ENCODE measurements at regions not wholly inside any gene's neighbourhood (a gene's known extent, or its start where the extent isn't known, plus 50 kb on each side); places are given as distances from the start of the nearest gene placed in this dataset.

DNA sequence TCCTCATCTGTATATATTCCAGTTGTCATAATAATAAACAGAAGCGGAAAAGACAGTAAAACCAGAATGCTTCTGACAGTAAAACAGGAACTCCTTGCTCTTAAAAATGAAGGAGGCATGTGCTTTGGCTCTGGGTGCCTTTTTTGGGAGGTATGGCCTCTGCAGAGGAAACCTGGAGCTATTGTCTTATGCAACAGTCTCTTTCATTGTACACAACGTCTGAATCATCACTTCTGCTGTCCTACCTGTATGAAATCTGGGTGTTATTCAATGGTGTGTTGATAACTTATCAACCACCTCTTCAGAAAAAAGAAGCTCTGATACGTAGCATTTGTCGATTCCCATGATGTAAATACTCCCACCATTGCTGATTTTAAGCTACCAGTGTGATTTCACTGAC lies 64.8 kb downstream of the CDCA7 start:
- FAIRE-seq: no peak

GRCh38 chr2:173424886-173425285 lies 70.2 kb downstream of the CDCA7 start:
- FAIRE-seq: no peak

DNA sequence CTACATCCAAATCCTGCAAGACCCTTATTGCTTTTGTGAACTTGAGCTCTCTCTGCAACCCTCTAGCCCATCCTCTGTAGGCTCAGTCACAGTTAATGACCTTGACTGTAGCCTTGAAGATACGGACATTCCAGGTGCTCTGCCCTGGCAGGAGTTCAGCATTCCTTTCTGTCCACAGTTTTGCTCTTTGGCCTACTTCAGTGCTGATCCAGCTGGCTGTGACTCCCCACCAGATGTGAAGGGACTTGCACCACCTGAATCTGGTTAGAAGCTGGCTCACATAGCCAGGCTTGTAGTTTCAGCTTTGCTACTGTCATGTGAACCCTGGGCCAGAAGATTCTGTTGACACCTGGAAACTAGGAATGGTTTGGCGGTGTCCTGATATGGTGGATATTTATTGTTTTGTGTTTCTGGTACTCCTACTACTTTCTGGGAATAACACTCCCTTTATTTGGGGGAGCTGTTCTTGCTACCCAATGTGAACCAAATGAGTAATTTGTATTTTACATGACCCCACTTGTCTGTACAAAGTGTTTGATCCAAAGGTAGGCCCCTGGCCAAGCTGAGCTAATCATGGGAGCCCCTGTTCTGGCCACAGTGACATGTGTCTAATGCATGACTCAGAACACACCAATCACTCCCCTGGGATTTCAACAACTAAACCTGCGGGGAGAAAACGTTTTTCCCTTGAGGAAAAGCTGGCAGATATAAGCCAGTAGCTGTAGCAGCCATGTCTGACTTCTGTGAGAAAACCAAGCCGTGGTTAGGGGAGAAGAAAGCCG lies 73.4 kb downstream of the CDCA7 start:
- no peak for FAIRE-seq

GRCh38 chr2:173431191-173431590 lies 76.5 kb downstream of the CDCA7 start:
- FAIRE-seq: no peak

DNA sequence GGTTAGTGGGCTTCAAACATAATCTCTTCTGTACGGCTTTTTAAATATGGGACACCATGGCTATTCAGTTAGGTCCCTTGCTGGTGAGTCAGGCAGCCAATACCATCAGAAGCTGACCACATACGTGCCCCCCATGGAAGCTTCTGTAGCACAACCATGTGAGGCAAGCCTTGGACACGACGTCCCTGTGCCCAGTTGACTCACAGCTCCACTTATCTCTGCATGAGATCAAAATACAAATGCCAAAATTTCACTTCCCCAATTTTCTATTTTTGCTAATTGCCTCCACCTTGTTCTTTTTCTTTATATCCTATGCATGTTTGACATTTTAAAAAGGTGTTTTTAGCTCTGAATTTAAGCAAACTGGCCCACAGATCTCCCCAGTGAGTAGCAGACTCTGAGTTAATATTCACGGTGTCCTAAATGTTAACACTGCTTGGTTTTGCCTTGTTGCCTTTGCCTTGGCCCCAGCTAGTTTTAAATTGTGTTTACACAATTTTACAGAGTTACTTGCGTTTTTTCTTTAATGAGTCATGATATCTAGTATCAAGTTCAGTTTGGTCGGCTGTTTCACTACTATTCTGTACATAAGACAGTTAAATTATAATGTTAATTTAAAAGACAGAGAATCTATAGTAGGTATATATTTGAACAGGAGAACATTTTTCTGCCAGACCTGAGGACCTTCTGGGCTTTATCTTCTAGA lies 77.5 kb downstream of the CDCA7 start:
- FAIRE-seq: no peak

DNA sequence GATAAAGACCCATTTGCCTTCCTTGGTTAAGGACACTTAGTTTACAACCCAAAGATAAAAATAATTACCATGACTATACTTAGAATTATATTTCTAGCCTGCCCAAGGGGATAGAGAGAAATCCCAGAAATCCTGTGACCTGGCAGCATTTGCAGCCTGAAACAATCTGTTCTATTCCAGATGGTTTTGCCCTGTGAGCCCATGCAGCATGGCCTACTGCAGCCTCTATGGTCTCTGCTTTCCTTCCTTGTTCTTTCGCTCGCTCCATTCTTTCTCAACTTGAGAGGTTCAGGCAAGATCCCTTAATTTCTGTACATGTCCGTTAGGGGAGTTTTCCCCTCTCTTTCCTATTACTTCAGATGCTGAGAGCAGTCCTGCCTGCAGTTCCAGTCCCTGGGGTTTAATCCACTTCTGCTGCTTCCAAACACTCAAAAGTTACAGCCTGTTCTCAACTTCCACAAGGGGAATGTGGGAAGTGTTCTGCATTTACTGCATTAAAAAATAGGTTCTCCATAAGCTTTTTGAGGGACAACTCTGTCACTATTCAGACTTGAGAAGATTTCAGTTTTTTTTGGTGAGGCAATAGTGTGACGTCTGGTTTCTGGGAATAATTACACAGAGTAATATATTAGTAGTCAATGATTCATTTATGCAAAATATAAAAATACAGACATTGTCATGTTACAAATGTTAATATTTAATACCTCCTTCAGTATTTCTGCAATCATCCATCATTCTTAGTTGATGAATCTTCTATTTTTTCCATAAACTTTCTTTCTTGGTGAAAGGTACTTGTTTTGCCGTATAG lies 80.3 kb downstream of the CDCA7 start:
- FAIRE-seq: no peak

GRCh38 chr2:173435574-173435973 lies 80.9 kb downstream of the CDCA7 start:
- FAIRE-seq: no peak

- no peak for FAIRE-seq
Observed at GRCh38 chr2:173436088-173436487, 81.4 kb downstream of the CDCA7 start.

- no peak for FAIRE-seq
Observed at GRCh38 chr2:173441222-173441621, 86.5 kb downstream of the CDCA7 start.

- FAIRE-seq: no peak
Observed at GRCh38 chr2:173442542-173442941, 87.9 kb downstream of the CDCA7 start.

DNA sequence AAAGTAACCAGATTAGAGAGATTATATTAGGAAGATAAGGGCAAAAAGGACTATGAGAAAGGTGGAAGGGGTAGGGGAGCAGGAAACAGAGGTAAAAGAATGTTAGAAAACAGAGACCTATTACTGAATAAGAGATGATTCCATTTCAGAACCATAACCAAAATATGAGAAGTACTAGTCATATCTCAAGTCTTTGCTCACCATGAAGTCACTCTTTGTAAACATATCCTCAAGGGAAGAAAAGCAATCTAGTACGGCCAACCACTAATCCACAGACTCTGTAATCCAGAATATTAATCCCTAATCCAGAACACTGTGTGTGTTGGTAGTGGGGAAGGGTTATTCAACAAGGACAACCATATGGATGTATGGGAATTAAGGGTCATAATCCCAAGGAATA lies 92.0 kb downstream of the CDCA7 start:
- FAIRE-seq: no peak

GRCh38 chr2:173448938-173449471 lies 94.3 kb downstream of the CDCA7 start:
- FAIRE-seq: no peak

GRCh38 chr2:173451118-173451517 lies 96.4 kb downstream of the CDCA7 start:
- FAIRE-seq: no peak

DNA sequence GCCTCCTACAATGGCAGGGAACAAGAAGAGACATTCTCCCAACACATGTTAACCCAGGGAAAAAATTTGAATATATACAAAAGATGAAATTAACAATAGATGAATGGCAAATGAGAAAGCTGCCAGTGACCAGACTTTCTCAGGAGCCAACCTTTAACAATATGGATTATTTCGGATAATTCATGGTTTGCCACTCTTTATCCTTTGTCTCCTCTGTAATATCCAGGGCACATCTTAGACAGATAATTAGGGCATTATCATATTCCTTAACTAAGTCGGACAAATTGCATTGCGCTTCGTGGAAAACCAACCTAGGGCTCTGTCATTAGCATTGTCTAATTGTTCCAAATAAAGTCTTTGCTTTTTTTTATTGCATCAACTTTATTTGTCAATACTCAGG lies 97.3 kb downstream of the CDCA7 start:
- no peak for FAIRE-seq

GRCh38 chr2:173452416-173452815 lies 97.7 kb downstream of the CDCA7 start:
- FAIRE-seq: no peak

DNA sequence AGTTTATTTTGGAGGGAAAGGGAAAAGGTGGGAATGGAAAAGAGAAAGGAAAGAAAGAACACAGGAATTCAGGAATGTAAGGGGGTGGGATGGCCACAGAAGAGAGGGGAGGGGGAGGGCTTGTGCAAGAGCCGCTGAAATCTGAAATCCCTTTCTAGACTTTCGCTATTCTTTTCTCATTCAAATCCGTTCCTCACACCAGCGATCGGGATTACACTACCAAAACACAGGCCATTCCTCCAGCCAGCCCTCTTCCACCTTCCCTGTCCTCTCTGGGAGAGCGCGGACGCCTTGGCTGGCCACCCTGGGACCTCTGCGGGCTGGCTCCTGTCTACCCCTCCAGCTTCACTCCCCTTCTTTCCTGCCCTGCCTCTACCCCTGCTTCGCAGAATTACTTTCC lies 102.3 kb downstream of the CDCA7 start:
- FAIRE-seq: no peak

- FAIRE-seq: no peak
Observed at GRCh38 chr2:173457366-173457765, 102.7 kb downstream of the CDCA7 start.

GRCh38 chr2:173458991-173459780 lies 104.5 kb downstream of the CDCA7 start:
- FAIRE-seq: no peak

DNA sequence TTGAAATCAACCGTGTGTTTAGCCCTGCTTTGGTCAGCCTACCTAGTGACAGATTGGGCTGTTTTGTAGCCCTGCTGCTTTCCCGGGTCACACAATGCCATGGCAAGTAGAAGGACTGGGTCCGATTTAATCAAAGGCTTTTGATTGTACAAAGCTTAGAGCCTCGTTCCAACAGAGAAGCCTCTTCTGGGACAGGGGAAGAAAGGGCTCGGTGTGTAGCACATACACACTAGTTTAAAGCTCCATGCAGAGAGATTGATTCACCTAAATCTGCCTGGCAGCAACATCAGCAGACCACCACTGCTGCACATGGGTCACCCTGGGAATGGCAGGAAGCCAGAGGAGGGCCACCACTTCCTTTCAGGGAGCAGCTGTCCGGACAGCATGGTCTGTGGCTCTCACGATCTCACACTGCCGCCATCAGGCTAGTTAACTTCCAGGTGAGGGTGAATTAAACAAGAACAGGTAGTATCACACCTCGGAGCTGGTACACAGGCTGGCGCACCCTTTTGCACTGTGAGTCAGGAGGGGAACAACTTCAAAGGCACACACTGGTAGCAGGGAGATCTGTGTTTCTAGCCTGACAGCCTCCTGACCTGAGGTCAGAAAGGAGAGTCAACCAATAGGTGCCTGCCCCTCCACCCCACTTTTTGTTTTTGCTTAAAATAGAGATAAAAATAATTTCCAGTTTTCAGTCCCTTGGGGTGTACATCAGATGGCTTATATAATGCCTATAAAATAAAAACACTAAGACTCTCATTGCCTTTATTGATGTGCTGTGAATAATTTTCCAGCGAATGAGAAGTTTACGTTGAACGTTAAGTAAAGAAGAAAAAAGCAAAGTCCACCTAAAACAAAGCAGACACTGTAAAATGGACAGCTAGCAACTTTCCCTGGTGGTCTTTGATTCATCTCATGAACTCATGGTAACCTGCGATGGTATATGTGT lies 108.5 kb downstream of the CDCA7 start:
- no peak for FAIRE-seq

DNA sequence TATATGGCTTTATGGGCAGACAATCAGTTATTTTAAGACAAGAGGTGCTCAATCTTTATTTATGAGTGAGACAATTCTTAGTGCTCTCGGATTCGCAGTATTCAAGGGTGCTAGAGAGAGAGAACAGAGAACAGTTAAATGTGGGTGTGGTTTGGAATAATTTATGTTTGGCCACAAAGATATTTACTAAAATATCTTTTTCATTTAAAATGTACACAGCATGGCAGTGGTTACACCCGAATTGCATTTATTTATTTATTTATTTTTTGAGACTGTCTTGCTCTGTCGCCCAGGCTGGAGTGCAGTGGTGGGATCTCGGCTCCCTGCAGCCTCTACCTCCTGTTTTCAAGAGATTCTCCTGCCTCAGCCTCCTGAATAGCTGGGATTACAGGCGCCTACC lies 109.2 kb downstream of the CDCA7 start:
- FAIRE-seq: no peak

DNA sequence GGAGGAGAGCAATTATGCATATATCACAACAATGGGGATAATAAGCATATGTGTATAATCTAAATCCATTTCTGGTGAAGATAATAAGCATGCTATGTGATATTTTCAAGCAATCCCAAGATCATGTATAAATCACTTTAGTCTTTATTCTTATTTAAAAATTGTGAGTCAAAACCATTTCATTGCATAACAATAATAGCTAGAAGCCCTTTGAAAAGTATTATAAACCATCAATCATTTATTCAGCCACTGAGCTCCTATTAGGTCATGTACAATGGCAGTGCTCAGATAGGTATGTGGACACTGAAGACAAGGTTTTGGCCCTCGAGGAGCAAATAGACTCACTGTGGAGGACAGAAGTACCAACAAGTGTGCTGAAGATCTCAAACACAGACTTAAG lies 113.1 kb downstream of the CDCA7 start:
- FAIRE-seq: no peak
